Transverse colon (tissue), 4 donors: ENCODE measurements at regions not wholly inside any gene's neighbourhood (a gene's known extent, or its start where the extent isn't known, plus 50 kb on each side); places are given as distances from the start of the nearest gene placed in this dataset.

Source experiments
- DNase-seq: peaks from one replicate; pipeline ENCODE4 v3.0.0-alpha.2; 2019
- H3K27ac ChIP-seq, 4 donors: fragments of 200-600 bp; sonication (generic); 2 replicates each; pipeline ENCODE4 v1.5.1; 2016 to 2018; ENCODE audit warnings: inconsistent platforms in 4 of 4
- H3K27me3 ChIP-seq: fragments of 200-600 bp; sonication (generic); 2 replicates; pipeline ENCODE4 v1.5.1; 2017; ENCODE audit warnings: inconsistent platforms
- H3K36me3 ChIP-seq, 4 donors: fragments of 200-600 bp; sonication (generic); 2 replicates each; pipeline ENCODE4 v1.5.1; 2017 to 2019; ENCODE audit warnings: inconsistent platforms in 4 of 4
- H3K4me1 ChIP-seq, 4 donors: fragments of 200-600 bp; sonication (generic); 2 replicates each; pipeline ENCODE4 v1.5.1; 2017 to 2020; ENCODE audit warnings: inconsistent platforms in 4 of 4
- H3K4me3 ChIP-seq, 4 donors: fragments of 200-600 bp; sonication (generic); 1 replicate in 1 of 4; 2 replicates in 3 of 4; pipeline versions ENCODE4 v1.5.1 to v1.6.1; 2017 to 2019; ENCODE audit warnings: inconsistent platforms in 4 of 4
- H3K9me3 ChIP-seq, 2 donors: fragments of 200-600 bp; sonication (generic); 2 replicates each; pipeline ENCODE4 v1.5.1; 2017 to 2019; ENCODE audit warnings: inconsistent platforms in 2 of 2
- EP300 ChIP-seq: sonication (generic); formaldehyde crosslinking; IDR thresholded peaks from one replicate; pipeline ENCODE4 v1.6.1; 2017; ENCODE audit warnings: antibody characterized with exemption, low read depth
- POLR2A ChIP-seq: fragments of 450-650 bp; IDR thresholded peaks from one replicate; pipeline ENCODE4 v1.6.1; 2016; ENCODE audit warnings: antibody characterized with exemption, mild to moderate bottlenecking, moderate library complexity
- POLR2AphosphoS5 ChIP-seq, 3 donors: sonication (generic); formaldehyde crosslinking; IDR thresholded peaks; one replicate each; pipeline ENCODE4 v1.6.1; 2016; ENCODE audit warnings: antibody characterized with exemption in 3 of 3
- WGBS, 2 donors: methylation state at CpG; one replicate each; pipeline ENCODE4 v1.1.5; 2018; ENCODE audit warnings: low coverage in 1 of 2; 5-methylcytosine and 5-hydroxymethylcytosine counted together
- in situ Hi-C, 4 donors: fragments of 200-750 bp; cut with MboI; loops; one replicate each; pipeline versions ENCODE4 v1.15.0 to v1.15.1; 2017; ENCODE audit warnings: low sequenced_read_pairs in 3 of 4, low pct_ligation_motif_present in 1 of 4, low pct_unique_long_range_greater_than_20kb in 1 of 4
- intact Hi-C: fragments of 100-400 bp; cut with DNase I; formaldehyde crosslinking; loops from one replicate; pipeline ENCODE4 v1.15.1; 2023; ENCODE audit warnings: low total_unique reads
- TF ChIP-seq, protein P1 (sequence below), 5 experiments: fragments of 200-600 bp in 3 of 5; fragments of 450-650 bp in 2 of 5; sonication (generic) in 3 of 5; IDR thresholded peaks; 1 replicate in 2 of 5; 2 replicates in 3 of 5; pipeline ENCODE4 v1.5.1; 2016 to 2017; ENCODE audit warnings: antibody characterized with exemption in 5 of 5, inconsistent platforms in 3 of 5, mild to moderate bottlenecking in 2 of 5, moderate library complexity in 1 of 5

DNA sequence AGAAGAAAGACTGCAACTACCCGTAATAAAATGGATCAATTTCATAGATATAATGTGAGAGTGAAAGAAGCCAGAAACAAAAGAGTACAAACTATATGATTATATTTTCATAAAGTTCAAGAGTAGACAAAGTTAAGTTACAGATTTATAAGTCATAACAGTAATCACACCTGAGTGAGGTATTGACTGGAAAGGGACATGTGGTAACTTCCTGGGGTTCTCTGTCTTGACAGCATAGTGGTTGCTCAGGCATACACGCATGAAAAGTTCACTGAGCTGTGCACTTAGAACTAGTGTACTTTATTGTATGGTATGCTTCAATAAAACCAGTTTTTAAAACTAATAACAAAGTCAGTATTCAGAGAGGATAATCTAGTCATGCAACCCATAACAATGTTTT is 653.6 kb downstream of the EPM2A start:
- intact Hi-C loops: no loop called here
- DNase-seq: no peak
- Histone ChIP-seq H3K27me3 (no peaks in the 10 kb centered on the region), H3K27ac (no peak overlapping the region), H3K4me1 (no peaks in the 10 kb centered on the region), H3K9me3 (no peaks in the 10 kb centered on the region), H3K4me3 (no peak overlapping the region), H3K36me3 (no peaks in the 10 kb centered on the region)
- WGBS, 2 donors: 80 to 85% methylated on average over 2 of the region's 2 CpGs
- TF ChIP-seq EP300 (no peak), POLR2AphosphoS5 (IDR thresholded peaks at IDR 0.05) (no peak), POLR2A (no peak)
- TF ChIP-seq, protein P1, sequence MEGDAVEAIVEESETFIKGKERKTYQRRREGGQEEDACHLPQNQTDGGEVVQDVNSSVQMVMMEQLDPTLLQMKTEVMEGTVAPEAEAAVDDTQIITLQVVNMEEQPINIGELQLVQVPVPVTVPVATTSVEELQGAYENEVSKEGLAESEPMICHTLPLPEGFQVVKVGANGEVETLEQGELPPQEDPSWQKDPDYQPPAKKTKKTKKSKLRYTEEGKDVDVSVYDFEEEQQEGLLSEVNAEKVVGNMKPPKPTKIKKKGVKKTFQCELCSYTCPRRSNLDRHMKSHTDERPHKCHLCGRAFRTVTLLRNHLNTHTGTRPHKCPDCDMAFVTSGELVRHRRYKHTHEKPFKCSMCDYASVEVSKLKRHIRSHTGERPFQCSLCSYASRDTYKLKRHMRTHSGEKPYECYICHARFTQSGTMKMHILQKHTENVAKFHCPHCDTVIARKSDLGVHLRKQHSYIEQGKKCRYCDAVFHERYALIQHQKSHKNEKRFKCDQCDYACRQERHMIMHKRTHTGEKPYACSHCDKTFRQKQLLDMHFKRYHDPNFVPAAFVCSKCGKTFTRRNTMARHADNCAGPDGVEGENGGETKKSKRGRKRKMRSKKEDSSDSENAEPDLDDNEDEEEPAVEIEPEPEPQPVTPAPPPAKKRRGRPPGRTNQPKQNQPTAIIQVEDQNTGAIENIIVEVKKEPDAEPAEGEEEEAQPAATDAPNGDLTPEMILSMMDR (IDR thresholded peaks at IDR 0.05): no peak
- in situ Hi-C loops: no loop called here

DNA sequence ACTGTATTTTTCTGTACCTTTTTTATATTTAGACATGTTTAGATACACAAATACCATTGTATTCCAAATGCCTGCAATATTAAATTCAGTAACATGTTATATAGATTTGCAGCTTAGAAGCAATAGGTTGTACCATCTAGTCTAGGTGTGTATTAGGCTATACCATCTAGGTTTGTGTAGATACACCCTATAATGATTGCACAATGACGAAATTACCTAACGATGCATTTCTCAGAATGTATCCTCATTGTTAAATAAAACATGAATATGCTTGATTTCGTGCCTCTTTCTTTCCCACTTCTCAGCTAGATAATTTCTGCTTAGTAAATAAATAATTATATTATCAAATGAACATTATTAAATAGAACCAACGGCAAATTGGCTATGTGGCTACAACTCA is 653.0 kb downstream of the EPM2A start:
- DNase-seq: no peak
- Histone ChIP-seq H3K36me3 (no peaks in the 10 kb centered on the region), H3K4me1 (no peaks in the 10 kb centered on the region), H3K9me3 (no peaks in the 10 kb centered on the region), H3K27me3 (no peaks in the 10 kb centered on the region), H3K4me3 (no peak overlapping the region), H3K27ac (no peak overlapping the region)
- in situ Hi-C loops: no loop called here
- no peak for TF ChIP-seq POLR2A
- TF ChIP-seq, protein P1 (IDR thresholded peaks at IDR 0.05): no peak
- TF ChIP-seq EP300: no peak
- no peak for TF ChIP-seq POLR2AphosphoS5 (IDR thresholded peaks at IDR 0.05)
- intact Hi-C loops: no loop called here
- 90 to 92% methylated on average over 4 of the region's 4 CpGs for WGBS, 2 donors

- H3K27me3 ChIP-seq: no peaks in the 10 kb centered on the region
- H3K4me3 ChIP-seq: no peak overlapping the region
- H3K36me3 ChIP-seq: no peaks in the 10 kb centered on the region
- no peak for DNase-seq
- intact Hi-C loops (no loop called here), in situ Hi-C loops (no loop called here)
- 20 to 53% methylated on average over 2 to 3 of the region's 3 CpGs for WGBS, 2 donors
- no peak overlapping the region for H3K27ac ChIP-seq
- no peaks in the 10 kb centered on the region for H3K9me3 ChIP-seq
- TF ChIP-seq EP300: no peak
- TF ChIP-seq, protein P1 (IDR thresholded peaks at IDR 0.05): no peak
- TF ChIP-seq POLR2A: no peak
- no peak for TF ChIP-seq POLR2AphosphoS5 (IDR thresholded peaks at IDR 0.05)
- H3K4me1 ChIP-seq: no peaks in the 10 kb centered on the region
Measured at GRCh38 chr6:145086197-145086596, 649.1 kb downstream of the EPM2A start.

- DNase-seq: no peak
- no peaks in the 10 kb centered on the region for H3K36me3 ChIP-seq
- H3K4me3 ChIP-seq: no peak overlapping the region
- no peak overlapping the region for H3K27ac ChIP-seq
- in situ Hi-C loops: no loop called here
- 73 to 88% methylated on average over 1 to 3 of the region's 3 CpGs for WGBS, 2 donors
- TF ChIP-seq POLR2A (no peak), POLR2AphosphoS5 (IDR thresholded peaks at IDR 0.05) (no peak), EP300 (no peak)
- TF ChIP-seq, protein P1 (IDR thresholded peaks at IDR 0.05): no peak
- H3K27me3 ChIP-seq: no peaks in the 10 kb centered on the region
- H3K4me1 ChIP-seq: no peaks in the 10 kb centered on the region
- no peaks in the 10 kb centered on the region for H3K9me3 ChIP-seq
- intact Hi-C loops: no loop called here
Measured at GRCh38 chr6:145087034-145087433, 648.3 kb downstream of the EPM2A start.
